ENCODE measurements at regions not wholly inside any gene's neighbourhood (a gene's known extent, or its start where the extent isn't known, plus 50 kb on each side); places are given as distances from the start of the nearest gene placed in this dataset.
A peak's percentile ranks its signal among the peaks of the same experiment; 100 is the strongest.
"Not testable (repeated sequence)": the region's sequence is repeated elsewhere in the genome, so short reads cannot be mapped to it uniquely, and the experiment has no call there.

- DNase-seq: peak; percentile 40
These were observed 348.4 kb upstream of the FTMT start for GRCh38 chr5:121503111-121503840.

- no peak for DNase-seq
These were observed 334.7 kb upstream of the FTMT start for GRCh38 chr5:121516997-121517396.

GRCh38 chr5:121525706-121526105, 326.0 kb upstream of the FTMT start:
- DNase-seq: no peak

- DNase-seq: no peak
These were observed 324.8 kb upstream of the FTMT start for GRCh38 chr5:121526908-121527307.

- no peak for DNase-seq
These were observed 317.9 kb upstream of the FTMT start for GRCh38 chr5:121533814-121534213.

GRCh38 chr5:121550989-121551388, 300.7 kb upstream of the FTMT start:
- no peak for DNase-seq

- DNase-seq: no peak
These were observed 291.9 kb upstream of the FTMT start for GRCh38 chr5:121559832-121560231.

- DNase-seq: no peak
These were observed 279.6 kb upstream of the FTMT start for GRCh38 chr5:121572061-121572460.

- DNase-seq: no peak
These were observed 277.8 kb upstream of the FTMT start for GRCh38 chr5:121573721-121574382.

- DNase-seq: no peak
These were observed 270.1 kb upstream of the FTMT start for GRCh38 chr5:121581588-121581987.

- no peak for DNase-seq
These were observed 254.8 kb upstream of the FTMT start for GRCh38 chr5:121596882-121597281.

- DNase-seq: no peak
These were observed 242.9 kb upstream of the FTMT start for GRCh38 chr5:121608826-121609225.

GRCh38 chr5:121624035-121624434, 227.6 kb upstream of the FTMT start:
- no peak for DNase-seq

- peak; percentile 6 for DNase-seq
These were observed 222.9 kb upstream of the FTMT start for GRCh38 chr5:121628783-121629182.

- DNase-seq: peak; percentile 39
These were observed 221.3 kb upstream of the FTMT start for GRCh38 chr5:121630402-121630801.

- no peak for DNase-seq
These were observed 216.7 kb upstream of the FTMT start for GRCh38 chr5:121634946-121635345.

- DNase-seq: peak; percentile 9
These were observed 213.6 kb upstream of the FTMT start for GRCh38 chr5:121638126-121638525.

- peak; percentile 11 for DNase-seq
These were observed 211.4 kb upstream of the FTMT start for GRCh38 chr5:121640298-121640697.

- no peak for DNase-seq
These were observed 193.5 kb upstream of the FTMT start for GRCh38 chr5:121658221-121658620.

GRCh38 chr5:121660142-121660541, 191.5 kb upstream of the FTMT start:
- DNase-seq: no peak

GRCh38 chr5:121665542-121665941, 186.1 kb upstream of the FTMT start:
- DNase-seq: not testable (repeated sequence)

- DNase-seq: no peak
These were observed 184.4 kb upstream of the FTMT start for GRCh38 chr5:121667292-121667691.

- no peak for DNase-seq
These were observed 183.0 kb upstream of the FTMT start for GRCh38 chr5:121668635-121669034.

GRCh38 chr5:121671624-121672023, 180.1 kb upstream of the FTMT start:
- DNase-seq: no peak

- DNase-seq: no peak
These were observed 175.8 kb upstream of the FTMT start for GRCh38 chr5:121675924-121676323.
